ENCODE measurements at regions not wholly inside any gene's neighbourhood (a gene's known extent, or its start where the extent isn't known, plus 50 kb on each side); places are given as distances from the start of the nearest gene placed in this dataset.

DNA sequence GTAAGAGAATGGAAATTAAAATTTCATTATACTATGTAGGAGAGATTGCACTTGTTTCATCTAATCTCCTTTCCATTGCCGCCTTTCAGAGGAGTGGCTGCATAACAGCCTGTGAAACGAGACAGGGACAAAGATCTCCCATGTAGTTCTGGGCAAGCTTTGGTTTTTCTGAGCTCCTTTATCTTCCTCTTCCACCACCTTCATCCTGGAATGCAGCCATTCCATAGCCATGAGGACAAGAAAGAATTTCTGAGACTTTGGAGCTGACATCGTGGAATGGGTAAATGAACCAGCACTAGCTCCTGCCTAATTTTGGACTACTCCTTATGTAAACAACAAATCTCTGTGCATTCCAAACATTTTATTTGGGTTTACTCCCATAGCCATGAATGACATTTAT, 1587.3 kb upstream of the TENM3 start:
- TF ChIP-seq POLR2A (IDR thresholded peaks at IDR 0.05), result no peak
- TF ChIP-seq, protein P1, sequence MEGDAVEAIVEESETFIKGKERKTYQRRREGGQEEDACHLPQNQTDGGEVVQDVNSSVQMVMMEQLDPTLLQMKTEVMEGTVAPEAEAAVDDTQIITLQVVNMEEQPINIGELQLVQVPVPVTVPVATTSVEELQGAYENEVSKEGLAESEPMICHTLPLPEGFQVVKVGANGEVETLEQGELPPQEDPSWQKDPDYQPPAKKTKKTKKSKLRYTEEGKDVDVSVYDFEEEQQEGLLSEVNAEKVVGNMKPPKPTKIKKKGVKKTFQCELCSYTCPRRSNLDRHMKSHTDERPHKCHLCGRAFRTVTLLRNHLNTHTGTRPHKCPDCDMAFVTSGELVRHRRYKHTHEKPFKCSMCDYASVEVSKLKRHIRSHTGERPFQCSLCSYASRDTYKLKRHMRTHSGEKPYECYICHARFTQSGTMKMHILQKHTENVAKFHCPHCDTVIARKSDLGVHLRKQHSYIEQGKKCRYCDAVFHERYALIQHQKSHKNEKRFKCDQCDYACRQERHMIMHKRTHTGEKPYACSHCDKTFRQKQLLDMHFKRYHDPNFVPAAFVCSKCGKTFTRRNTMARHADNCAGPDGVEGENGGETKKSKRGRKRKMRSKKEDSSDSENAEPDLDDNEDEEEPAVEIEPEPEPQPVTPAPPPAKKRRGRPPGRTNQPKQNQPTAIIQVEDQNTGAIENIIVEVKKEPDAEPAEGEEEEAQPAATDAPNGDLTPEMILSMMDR (IDR thresholded peaks at IDR 0.05), result no peak
- intact Hi-C loops (cut with DNase I; ENCODE audit: low total_unique reads), result no loop called here
- WGBS, 2 donors, result 52 to 59% methylated on average over 3 of the region's 3 CpGs

DNA sequence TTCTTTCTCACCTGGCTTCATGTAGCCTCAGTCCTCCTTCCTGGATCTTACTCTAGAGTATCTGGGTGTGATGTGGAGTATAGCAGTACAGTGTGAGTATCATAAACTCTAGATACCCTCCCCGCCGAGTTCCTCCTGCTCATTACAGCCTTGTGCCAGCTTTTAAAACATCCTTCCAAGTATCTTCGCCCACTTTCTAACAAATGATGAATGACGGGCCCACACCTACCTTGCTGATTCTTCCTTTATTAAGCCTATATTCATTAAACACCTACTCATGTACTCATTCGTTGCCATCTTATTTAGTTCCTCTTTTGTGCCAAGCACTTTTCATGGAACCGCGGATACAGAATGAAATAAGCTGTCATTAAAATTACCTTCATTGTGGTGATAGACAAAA, 1585.3 kb upstream of the TENM3 start:
- no peak for DNase-seq (ENCODE audit: low spot score in 2 of 2)
- H3K4me3 ChIP-seq (ENCODE audit: low read depth, poor library complexity, severe bottlenecking), result no peak overlapping the region
- intact Hi-C loops (cut with DNase I; ENCODE audit: low total_unique reads), result no loop called here
- 89 to 91% methylated on average over 7 of the region's 7 CpGs for WGBS, 2 donors
- TF ChIP-seq, protein P1 (IDR thresholded peaks at IDR 0.05), result no peak
- no peak for TF ChIP-seq POLR2A (IDR thresholded peaks at IDR 0.05)

More for the DNA sequence above, 1587.3 kb upstream of the TENM3 start:
- no peak for DNase-seq (ENCODE audit: low spot score in 2 of 2)
- H3K4me3 ChIP-seq (ENCODE audit: low read depth, poor library complexity, severe bottlenecking), result no peak overlapping the region

DNA sequence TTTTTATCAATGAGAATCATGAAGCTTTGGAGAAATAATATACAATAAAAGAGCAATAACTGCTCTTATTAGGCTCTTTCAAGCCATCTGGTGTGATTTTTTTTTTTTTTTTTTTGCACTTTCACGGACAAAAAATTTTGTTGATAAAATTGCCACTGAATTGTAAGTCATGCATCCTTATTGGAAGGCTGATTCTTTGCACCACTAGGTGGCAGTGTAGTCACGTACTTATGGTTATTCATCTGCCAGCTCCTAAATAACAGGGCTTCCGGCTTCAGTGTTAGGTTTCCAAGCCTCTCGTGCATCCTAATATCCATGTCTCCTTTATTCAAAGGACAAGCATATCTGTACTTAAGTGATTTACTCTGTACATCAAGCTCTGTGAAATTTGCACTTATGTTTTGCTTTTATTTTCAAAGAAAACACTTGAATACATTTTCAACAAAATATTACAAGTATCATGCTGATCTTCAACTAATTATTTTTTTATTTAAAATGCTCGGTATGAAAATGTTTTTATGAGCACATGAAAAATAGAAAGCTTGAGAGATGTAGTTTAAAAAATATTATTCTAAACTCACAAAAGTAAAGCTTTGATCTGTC, 1578.3 kb upstream of the TENM3 start:
- intact Hi-C loops (cut with DNase I; ENCODE audit: low total_unique reads), result no loop called here
- peak; percentile 71 to 79 for DNase-seq (ENCODE audit: low spot score in 2 of 2)
- no peak for TF ChIP-seq POLR2A (IDR thresholded peaks at IDR 0.05)
- 8 to 11% methylated on average over 5 of the region's 5 CpGs for WGBS, 2 donors
- H3K4me3 ChIP-seq (ENCODE audit: low read depth, poor library complexity, severe bottlenecking), result no peak overlapping the region

DNA sequence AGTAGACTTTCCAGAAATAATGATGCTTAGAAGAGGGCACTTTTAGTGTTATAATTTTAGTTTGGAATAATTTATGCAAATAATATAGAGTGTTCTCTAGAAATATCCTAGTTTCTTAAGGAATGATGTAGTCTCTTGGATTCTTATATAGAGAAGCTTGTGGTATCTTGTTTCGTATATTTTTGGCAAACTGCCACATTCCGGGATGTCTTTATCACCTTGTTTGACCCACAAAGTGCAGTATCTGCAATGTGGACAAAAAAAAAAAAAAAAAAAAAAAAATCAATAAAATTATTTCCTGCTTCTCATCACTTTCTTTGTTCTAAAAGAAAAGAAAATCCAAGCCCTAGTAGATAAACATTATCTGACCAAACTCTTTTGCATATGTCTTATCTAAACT, 1577.7 kb upstream of the TENM3 start:
- TF ChIP-seq, protein P1 (IDR thresholded peaks at IDR 0.05), result no peak
- TF ChIP-seq POLR2A (IDR thresholded peaks at IDR 0.05), result no peak
- no peak for DNase-seq (ENCODE audit: low spot score in 2 of 2)
- intact Hi-C loops (cut with DNase I; ENCODE audit: low total_unique reads), result no loop called here
- WGBS, 2 donors, result 9 to 10% methylated on average over 2 of the region's 2 CpGs
- no peak overlapping the region for H3K4me3 ChIP-seq (ENCODE audit: low read depth, poor library complexity, severe bottlenecking)

DNA sequence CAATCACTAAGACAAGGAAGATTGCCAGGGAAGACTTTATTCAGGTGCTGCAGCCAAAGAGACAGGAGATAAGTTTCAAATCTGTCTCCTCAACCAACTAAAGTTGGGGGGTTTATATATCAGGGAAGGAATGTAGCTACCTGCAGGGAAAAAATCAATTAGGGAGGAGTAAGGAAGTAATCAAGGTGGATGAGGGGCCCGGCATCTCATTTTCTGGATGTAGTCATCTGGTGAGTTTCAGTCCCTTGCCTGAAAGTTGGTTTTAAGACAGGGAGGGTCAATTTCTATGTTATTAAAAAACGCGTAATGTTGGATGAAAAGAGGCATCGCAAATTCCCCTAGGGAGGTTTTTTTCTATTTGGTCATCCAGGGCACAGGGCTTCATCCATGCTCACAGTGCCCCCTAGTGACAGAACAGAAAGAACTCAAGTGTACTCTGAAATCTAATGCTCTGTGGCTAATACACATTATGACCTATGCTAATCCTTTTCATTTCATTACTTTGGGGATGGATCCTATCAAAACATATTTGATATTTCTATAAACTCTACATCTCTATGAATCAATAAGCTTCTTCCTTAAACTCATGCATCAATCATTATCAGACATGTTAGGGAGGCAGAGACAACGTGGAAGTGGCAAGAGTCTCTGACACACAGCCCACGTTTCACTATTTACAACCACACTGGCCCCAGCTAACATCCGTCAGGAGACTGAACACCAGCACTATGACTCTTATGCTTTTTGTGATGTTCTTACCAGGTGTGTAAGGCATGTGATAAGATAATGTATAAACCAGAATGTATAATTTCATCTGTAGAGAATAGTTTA, 1577.0 kb upstream of the TENM3 start:
- TF ChIP-seq, protein P1 (IDR thresholded peaks at IDR 0.05), result no peak
- TF ChIP-seq POLR2A (IDR thresholded peaks at IDR 0.05), result no peak
- WGBS, 2 donors, result 37 to 41% methylated on average over 7 of the region's 7 CpGs
- H3K4me3 ChIP-seq (ENCODE audit: low read depth, poor library complexity, severe bottlenecking), result no peak overlapping the region
- intact Hi-C loops (cut with DNase I; ENCODE audit: low total_unique reads), result no loop called here
- DNase-seq (ENCODE audit: low spot score in 2 of 2), result no peak

DNA sequence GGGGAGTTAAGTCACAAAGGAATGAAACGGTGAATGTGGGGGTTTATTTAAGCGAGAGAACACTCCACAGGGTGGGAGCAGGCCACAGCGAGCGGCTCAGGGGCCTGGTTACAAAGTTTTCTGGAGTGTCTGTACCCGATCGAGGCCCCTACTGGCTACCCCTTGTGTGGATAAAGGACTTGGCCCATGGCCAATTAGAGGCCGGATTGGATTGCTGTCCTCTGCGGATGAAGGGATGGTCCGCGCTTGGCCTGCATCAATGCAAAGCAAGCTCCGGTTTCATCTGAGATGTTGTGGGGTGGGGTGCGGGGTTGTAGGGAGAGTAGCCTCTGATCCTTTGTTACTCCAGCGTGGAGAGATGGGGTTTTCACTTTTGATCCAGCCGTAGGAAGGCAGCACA, 1574.5 kb upstream of the TENM3 start:
- no peak overlapping the region for H3K4me3 ChIP-seq (ENCODE audit: low read depth, poor library complexity, severe bottlenecking)
- WGBS, 2 donors, result 90 to 96% methylated on average over 12 to 14 of the region's 14 CpGs
- intact Hi-C loops (cut with DNase I; ENCODE audit: low total_unique reads), result no loop called here
- TF ChIP-seq, protein P1 (IDR thresholded peaks at IDR 0.05), result no peak
- no peak for TF ChIP-seq POLR2A (IDR thresholded peaks at IDR 0.05)
- DNase-seq (ENCODE audit: low spot score in 2 of 2), result peak in 1 of 2 donors; percentile 81
